ENCODE measurements at regions not wholly inside any gene's neighbourhood (a gene's known extent, or its start where the extent isn't known, plus 50 kb on each side); places are given as distances from the start of the nearest gene placed in this dataset.

- no peaks in the 10 kb centered on the region for H3K36me3 ChIP-seq (ENCODE audit: control insufficient read depth, insufficient read depth, low read length)
- no peaks in the 10 kb centered on the region for H3K27me3 ChIP-seq (ENCODE audit: control insufficient read depth, insufficient read depth, low read length)
- ChIA-PET CTCF (no interaction called here), POLR2A (no interaction called here)
- no peak overlapping the region for H3K4me3 ChIP-seq (ENCODE audit: low read depth, low read length)
- TF ChIP-seq CTCF (IDR thresholded peaks at IDR 0.05; ENCODE audit: insufficient read depth, low read depth, low read length): no peak
- DNase-seq (ENCODE audit: low read depth): no peak
Observed at GRCh38 chr12:126534942-126535341, 1469.7 kb downstream of the AACS start.

- H3K27me3 ChIP-seq (ENCODE audit: control insufficient read depth, insufficient read depth, low read length): no peaks in the 10 kb centered on the region
- POLR2A ChIA-PET: no interaction called here
- no peak overlapping the region for H3K4me3 ChIP-seq (ENCODE audit: low read depth, low read length)
- CTCF ChIA-PET: no interaction called here
- DNase-seq (ENCODE audit: low read depth): no peak
- no peaks in the 10 kb centered on the region for H3K36me3 ChIP-seq (ENCODE audit: control insufficient read depth, insufficient read depth, low read length)
- no peak for TF ChIP-seq CTCF (IDR thresholded peaks at IDR 0.05; ENCODE audit: insufficient read depth, low read depth, low read length)
Observed at GRCh38 chr12:126535971-126536370, 1470.7 kb downstream of the AACS start.

GRCh38 chr12:126537961-126538530, 1472.8 kb downstream of the AACS start:
- ChIA-PET CTCF (no interaction called here), POLR2A (no interaction called here)
- TF ChIP-seq CTCF (IDR thresholded peaks at IDR 0.05; ENCODE audit: insufficient read depth, low read depth, low read length): no peak
- DNase-seq (ENCODE audit: low read depth): no peak
- no peaks in the 10 kb centered on the region for H3K27me3 ChIP-seq (ENCODE audit: control insufficient read depth, insufficient read depth, low read length)
- no peaks in the 10 kb centered on the region for H3K36me3 ChIP-seq (ENCODE audit: control insufficient read depth, insufficient read depth, low read length)
- H3K4me3 ChIP-seq (ENCODE audit: low read depth, low read length): no peak overlapping the region

- Histone ChIP-seq H3K36me3 (ENCODE audit: control insufficient read depth, insufficient read depth, low read length) (no peaks in the 10 kb centered on the region), H3K4me3 (ENCODE audit: low read depth, low read length) (no peak overlapping the region), H3K27me3 (ENCODE audit: control insufficient read depth, insufficient read depth, low read length) (no peaks in the 10 kb centered on the region)
- no peak for TF ChIP-seq CTCF (IDR thresholded peaks at IDR 0.05; ENCODE audit: insufficient read depth, low read depth, low read length)
- POLR2A ChIA-PET: no interaction called here
- no peak for DNase-seq (ENCODE audit: low read depth)
- CTCF ChIA-PET: no interaction called here
Observed at GRCh38 chr12:126538888-126539287, 1473.7 kb downstream of the AACS start.

- ChIA-PET POLR2A (no interaction called here), CTCF (interaction anchor here (0.9 kb wide), 1 partner anchor 208 kb away, joined by 3 read pairs; no protein-coding TSS in a partner anchor)
- no peak for DNase-seq (ENCODE audit: low read depth)
- no peaks in the 10 kb centered on the region for H3K36me3 ChIP-seq (ENCODE audit: control insufficient read depth, insufficient read depth, low read length)
- H3K27me3 ChIP-seq (ENCODE audit: control insufficient read depth, insufficient read depth, low read length): no peaks in the 10 kb centered on the region
- no peak overlapping the region for H3K4me3 ChIP-seq (ENCODE audit: low read depth, low read length)
- TF ChIP-seq CTCF (IDR thresholded peaks at IDR 0.05; ENCODE audit: insufficient read depth, low read depth, low read length): no peak
Observed at GRCh38 chr12:126545411-126545810, 1480.2 kb downstream of the AACS start.
